Caki2 (cell line): ENCODE measurements at regions not wholly inside any gene's neighbourhood (a gene's known extent, or its start where the extent isn't known, plus 50 kb on each side); places are given as distances from the start of the nearest gene placed in this dataset.
"Not testable (repeated sequence)": the region's sequence is repeated elsewhere in the genome, so short reads cannot be mapped to it uniquely, and the experiment has no call there.

Source experiments
- DNase-seq: peaks from one replicate; pipeline ENCODE4 v3.0.0-alpha.2; 2015; ENCODE audit warnings: low read depth
- in situ Hi-C: cut with HindIII; loops from 2 replicates; pipeline ENCODE4 v1.10.0; 2016; ENCODE audit warnings: low sequenced_read_pairs, low pct_unique_long_range_greater_than_20kb, mixed read lengths

DNA sequence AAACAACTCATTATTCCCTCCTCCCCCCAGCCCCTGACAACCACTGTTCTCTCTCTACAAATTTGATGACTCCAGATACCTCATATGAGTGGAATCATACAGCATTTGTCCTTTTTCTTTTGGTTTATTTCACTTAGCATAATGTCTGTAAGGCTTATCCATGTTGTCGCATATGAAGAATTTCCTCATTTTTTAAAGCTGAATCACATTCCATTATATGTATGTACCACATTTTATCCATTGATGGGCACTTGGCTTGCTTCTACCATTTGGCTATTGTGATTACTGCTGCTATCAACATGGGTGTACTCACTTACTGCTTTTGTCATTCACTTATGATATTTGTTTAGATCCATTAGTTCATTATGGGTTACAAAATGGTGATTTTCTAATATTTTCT lies 112.8 kb downstream of the BUB3 start:
- in situ Hi-C loops: no loop called here
- DNase-seq: no peak

DNA sequence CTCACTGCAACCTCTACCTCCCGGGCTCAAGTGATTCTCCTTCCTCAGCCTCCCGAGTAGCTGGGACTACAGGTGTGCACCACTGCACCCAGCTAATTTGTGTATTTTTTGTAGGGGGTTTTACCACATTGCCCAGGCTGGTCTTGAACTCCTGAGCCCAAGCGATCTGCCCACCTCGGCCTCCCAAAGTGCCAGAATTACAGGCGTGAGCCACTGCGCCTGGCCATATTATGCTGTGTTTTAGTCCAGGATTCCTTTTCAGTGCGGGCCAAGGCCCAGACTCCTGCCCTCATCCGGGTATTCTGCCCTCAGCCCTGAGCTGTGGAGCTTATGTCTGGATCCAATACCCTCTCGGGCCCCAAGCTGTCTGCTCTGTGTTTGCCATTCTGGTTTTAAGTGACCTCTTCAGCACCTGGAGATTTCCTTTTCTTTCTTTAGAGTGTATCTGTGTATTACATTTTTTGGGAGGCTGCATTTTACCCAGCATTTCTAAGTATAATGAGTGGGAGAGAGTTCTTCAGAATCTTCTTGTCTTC lies 114.9 kb downstream of the BUB3 start:
- in situ Hi-C loops: no loop called here
- DNase-seq: no peak

DNA sequence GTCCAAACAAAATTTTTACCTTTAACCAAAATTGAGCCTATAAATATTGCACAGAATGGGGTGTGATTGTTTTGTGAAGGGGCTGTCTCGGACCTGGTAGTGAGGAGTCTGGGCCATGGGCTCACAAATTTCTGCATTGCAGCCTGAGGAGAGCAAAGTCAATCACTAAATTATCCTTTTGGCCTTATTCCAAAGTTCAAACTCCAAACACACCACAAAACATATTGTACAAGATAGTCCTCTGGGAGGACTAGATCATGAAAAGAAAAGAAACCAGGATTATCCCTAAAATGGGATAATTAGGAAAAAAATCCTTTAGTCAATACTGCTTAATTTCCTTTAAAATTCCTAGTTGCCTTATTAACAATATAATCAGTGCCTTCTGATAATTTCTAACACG lies 115.5 kb downstream of the BUB3 start:
- in situ Hi-C loops: no loop called here
- no peak for DNase-seq

DNA sequence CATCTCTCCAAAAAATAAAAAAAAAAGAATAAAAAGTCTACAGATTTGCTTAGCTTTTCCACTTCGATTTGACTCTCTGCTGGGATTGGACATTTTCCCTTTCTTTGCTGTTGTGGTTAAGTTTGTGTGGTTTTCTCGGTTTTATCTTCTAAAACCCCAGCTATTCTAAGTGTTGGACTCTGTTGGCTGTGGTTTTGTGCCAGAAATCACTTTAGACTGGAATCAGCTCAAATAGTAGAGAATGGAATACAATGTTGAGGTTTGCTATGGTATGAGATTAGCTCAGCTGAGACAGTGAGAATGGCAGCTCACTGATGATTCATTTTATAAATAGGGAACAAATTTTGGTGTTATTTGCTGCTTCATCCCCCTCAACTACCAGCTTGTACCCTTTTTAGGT lies 116.0 kb downstream of the BUB3 start:
- DNase-seq: no peak
- in situ Hi-C loops: no loop called here

DNA sequence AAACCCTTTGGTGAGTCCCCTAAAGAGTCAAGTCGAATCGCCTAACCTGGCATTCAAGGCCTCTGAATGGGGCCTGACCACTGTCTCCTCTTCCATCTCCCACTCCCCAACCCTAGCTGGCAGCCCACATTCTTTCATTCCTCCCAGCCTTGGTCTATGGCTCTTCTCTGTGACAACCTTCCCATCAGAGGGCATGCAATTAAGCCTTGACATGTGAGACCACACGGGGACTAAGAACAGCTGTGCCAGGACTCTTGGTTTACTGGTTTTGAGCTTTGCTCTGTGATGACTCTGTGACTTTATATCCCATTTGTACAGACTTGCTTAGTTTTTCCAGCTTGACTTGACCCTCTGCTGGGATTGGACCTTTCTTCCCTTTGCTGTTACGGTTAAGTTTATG lies 116.6 kb downstream of the BUB3 start:
- DNase-seq: no peak
- in situ Hi-C loops: no loop called here

DNA sequence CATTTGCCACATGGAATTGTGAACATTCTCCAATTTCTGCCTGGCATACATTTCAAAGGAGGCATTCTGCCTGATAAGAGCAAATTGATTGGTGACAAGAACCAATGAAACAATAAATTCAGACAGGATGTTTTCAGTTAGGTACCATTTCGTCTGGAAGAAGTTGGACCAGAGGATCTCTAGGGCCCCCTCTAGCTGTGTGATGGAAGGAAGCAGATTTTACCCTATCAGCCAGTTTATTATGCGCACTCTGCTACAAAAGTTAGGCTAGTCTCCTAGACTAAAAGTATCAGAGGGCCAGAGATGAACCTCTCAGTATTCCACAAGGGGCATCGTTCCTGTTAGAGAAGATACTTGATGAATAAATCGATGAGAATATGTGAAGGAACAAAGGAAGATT lies 118.0 kb downstream of the BUB3 start:
- in situ Hi-C loops: no loop called here
- no peak for DNase-seq

DNA sequence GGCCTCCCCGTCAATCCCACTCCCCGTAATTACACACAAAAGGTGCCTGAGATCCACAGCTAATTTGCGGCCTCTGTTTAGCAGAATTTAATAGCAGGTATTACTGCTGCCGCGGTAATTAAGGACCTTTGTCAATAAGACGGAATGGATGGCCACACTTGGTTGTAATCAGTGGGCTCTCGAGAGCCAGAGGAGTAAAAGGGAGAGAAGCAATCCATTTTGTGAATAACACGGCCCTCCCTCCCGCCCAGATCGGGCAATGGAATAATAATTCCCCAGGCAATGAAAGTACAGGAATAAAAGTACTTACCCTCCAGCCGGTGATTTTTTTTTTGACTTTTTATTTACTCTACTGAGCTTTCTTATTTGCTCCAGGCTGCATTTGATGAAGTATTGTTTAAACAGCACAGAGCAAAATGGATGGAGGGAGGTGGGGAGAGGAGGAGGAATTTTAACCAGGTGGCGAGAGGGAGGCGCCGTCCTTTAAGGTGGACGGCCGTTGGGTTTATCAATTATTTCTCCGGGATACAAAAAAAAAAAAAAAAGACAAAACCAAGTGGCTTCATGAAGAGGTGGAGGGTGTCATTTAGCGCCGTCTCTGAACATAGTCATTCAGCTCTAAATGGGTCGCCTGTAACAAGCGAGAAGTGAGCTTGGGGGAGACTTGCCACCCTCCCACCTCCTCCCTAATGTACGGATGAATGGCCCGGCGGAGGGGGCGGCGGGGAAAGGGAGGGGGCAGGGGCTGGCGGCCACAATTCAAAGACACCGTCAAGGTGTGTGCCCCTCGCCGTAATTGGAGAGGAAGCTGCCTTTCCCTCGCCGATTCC lies 120.3 kb downstream of the BUB3 start:
- in situ Hi-C loops: no loop called here
- no peak for DNase-seq

DNA sequence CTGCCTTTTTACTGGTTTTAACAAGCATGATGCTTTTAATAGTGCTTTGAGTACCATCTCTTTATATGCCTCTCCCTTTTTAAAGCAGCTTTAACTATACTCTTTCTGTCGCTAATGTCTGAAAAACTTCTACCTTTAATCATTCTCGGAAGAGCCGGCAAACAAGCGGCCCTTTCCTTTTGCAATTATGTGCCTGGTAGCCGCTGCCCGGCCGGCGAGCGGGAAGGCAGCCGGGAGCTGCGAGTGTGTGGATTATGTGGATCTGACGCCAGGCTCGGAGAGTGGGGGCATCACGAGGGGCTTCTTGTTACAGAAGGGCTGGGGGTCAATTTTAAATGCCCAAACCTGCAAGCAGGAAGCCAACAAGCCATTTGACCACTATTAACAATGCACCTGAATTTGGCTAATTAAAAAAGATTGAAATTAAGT lies 120.9 kb downstream of the BUB3 start:
- in situ Hi-C loops: no loop called here

DNA sequence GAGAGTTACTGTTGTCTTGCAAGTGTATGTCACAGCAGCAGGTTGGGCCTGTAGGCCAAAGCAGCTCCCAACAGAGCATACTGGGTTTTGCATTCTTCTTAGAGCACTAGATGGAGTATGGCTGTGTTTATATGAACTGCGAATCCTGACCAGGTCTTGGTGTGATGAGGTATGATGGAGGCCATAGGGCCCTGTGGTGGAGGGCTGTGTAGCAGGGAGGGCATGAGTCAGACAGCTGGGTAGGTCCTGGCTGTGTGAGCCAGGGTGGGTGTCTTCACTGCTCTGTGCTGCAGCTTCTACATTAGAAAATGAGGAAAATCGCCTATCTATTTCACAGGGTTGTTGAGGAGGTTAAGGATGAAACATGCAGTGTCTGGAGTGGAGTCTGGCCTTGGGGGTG lies 124.2 kb downstream of the BUB3 start:
- in situ Hi-C loops: no loop called here
- no peak for DNase-seq

More for the DNA sequence above, 120.9 kb downstream of the BUB3 start:
- DNase-seq: no peak

DNA sequence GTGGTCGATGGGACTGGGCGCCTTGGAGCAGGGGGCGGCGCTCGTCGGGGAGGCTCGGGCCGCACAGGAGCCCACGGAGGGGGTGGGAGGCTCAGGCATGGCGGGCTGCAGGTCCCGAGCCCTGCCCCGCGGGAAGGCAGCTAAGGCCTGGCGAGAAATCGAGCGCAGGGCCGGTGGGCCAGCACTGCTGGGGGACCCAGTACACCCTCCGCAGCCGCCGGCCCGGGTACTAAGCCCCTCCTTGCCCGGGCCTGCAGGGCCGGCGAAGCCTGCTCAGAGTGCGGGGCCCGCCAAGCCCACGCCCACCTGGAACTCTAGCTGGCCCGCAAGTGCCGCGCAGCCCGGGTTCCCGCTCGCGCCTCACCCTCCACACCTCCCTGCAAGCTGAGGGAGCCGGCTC lies 129.2 kb downstream of the BUB3 start:
- DNase-seq, in situ Hi-C loops: not testable (repeated sequence)

DNA sequence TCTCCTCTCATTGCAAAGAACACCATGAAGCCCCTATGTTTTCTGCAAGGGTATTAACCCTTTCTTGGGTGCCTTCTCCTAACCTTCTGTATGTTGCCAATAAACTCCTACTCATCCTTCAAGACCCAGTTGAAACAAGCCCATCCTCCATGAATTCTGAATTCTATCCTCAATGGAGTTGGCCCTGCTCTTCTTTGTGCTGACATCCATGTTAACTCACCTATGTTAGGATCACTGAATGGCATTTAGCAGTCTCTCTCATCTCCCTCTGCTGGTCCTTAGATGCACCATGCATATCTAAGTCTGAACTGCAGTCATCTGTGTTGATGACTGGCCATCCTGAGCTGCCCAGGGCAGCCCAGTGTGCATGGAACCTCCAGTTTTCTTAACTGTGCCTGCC lies 129.8 kb downstream of the BUB3 start:
- in situ Hi-C loops: no loop called here
- no peak for DNase-seq

DNA sequence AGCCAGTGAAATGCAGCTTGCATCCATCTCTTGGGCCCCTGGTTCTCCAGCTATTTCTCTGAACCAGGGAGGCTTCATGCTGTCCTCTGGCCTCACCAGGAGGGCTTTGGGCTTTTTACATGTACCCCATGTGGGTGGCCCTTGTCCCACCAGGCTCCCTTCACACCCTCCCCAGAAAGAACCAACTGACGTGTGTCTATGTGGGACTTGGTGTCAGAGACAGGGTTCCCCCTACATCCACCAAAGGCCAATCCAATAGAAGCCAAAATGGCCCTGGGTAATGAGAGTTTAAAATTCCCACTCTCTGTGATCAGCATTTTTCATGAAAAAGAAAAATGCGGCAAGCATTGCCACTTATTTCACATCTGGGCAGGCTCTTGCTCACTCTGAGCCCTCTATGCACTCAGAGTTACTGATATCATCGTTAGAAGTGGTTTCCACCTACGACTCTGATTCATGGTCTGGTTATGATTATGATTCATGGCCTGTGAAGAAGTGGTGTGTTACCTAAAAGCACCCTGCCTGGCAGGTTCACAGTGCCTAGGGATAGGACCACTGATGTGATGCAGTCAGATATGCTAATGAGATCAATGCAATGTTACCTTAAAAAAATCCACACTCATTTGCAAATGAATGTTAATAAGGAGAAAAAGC lies 133.5 kb downstream of the BUB3 start:
- in situ Hi-C loops: no loop called here
- DNase-seq: peak; percentile 6

DNA sequence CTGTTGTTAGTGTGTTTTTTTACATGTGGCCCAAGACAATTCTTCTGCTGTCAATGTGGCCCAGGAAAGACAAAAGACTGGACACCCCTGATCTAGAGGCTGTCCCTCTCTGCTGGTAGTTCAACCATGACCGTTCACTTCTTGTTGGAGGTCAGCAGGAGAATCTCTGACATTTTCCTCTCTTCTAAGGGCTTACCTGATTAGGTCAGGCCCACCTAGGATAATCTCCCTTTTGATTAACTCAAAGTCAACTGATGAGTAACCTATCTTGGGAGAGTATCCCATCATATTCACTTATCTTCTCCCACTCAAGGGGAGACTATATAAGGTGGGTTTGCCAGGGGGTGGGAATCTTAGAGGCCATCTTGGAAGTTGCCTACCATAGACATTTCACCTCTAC lies 135.2 kb downstream of the BUB3 start:
- in situ Hi-C loops: no loop called here
- no peak for DNase-seq

DNA sequence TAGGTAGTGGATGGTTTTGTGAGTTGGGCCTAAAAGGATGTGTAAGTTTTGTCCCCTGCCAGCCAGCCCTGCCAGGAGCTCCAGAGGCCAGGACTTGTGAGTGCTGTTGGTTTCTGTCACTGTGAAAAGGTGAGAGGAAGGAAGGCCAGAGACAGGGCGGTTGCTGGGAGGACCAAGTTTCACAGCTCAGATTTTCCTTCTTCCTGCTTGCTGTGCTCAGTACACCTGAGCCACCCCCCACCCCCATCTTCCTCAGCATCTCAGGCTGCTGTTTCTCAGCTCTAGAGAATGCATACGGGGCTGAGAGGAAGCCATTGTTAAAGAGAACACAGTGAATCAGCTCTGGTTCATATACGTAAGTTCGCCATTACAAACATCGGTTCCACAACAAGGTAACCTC lies 139.9 kb downstream of the BUB3 start:
- in situ Hi-C loops: no loop called here
- no peak for DNase-seq

DNA sequence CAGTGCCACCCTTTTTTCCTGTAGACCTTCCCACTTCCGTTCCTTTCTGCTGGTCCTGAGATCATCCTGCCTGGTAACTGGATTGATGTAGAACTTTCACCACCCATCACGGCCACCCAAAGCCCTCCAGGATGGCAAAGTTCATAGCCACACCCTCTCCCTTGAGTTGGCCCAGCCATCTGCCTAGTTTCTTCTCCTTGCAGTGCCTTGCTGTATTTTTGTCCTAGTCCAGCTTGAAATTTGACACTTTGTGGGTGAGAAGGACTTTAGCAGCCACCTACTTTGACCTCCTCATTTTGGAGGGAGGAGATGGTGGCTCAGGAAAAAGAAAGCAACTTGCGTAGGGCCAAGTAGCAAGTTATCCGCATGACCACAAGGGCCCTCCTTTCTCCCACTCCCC lies 140.7 kb downstream of the BUB3 start:
- in situ Hi-C loops: no loop called here
- no peak for DNase-seq

DNA sequence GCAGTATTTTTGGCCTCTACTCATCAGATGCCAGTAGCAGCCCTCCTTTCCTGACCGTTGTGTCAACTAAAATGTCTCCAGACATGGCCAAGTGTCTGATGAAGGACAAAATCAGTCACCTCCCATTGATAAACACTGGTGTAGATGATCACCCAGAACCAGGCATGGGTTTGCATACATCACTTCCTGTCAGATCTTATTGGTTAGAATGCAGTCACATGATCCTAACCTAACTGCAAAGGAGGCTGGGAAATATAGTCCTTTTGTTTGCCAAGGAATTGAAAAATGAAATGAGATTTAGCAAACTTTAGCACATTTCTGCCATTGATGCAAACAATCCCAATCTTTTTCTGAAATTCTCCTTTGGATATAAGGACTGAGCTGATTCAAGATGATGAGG lies 141.4 kb downstream of the BUB3 start:
- in situ Hi-C loops: no loop called here
- no peak for DNase-seq

DNA sequence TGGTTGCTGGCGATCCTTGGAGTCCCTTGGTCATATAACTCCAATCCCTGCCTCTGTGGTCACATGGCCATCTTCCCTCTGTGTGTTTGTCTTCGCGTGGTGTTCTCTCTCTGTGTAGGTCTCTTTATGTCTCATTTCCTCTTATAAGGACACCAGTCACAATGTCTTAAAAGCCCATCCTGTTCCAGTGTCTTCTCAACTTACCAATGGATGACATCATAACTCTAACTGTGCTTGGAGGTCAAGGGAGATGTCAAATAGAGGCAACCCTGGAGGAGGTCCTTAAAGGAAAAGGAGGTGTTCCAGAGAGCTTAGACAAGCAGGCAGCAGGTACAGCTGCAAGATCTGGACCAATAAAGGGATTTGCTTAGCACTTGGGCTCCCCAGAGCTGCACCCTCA lies 143.0 kb downstream of the BUB3 start:
- no peak for DNase-seq
- in situ Hi-C loops: no loop called here

DNA sequence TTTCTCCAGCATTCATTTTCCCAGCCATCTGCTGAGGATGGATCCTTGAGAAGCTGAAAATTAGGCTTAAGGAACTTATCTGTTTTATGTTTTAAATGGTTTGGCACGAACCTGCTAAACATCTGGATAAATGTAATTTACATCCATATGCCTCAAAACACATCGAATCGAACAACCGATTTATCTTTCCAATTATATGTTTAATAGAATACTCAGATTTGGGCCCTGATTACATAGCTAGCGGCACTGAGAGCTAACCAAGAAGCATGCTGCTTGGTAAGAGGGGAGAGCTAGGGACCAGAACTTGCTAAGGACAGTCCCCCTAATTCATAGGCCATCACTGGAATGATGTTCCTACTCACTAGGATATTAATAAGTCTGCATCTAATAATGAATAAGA lies 144.4 kb downstream of the BUB3 start:
- no peak for DNase-seq
- in situ Hi-C loops: no loop called here

DNA sequence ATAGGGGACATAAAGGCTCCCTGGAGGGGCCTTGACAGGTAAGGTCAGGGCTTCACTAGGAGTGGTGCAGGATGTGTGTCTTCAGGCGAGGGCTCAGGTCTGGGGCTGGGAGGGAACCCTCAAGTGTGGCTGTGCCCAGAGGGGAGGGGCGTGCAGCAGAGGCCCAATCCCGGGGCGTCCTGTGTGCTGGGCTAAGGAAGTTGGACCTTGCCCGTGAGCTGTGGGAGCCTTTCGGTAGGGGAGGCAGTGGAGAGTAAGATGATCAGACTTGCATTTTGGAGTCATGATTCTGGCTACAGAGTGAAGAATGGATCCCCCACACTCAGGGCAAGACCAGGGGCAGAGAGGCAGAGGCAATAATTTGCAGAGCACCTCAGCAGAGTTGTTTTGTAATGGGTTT lies 145.4 kb downstream of the BUB3 start:
- no peak for DNase-seq
- in situ Hi-C loops: no loop called here
